Common myeloid progenitor, CD34-positive (primary cell): ENCODE measurements at regions not wholly inside any gene's neighbourhood (a gene's known extent, or its start where the extent isn't known, plus 50 kb on each side); places are given as distances from the start of the nearest gene placed in this dataset.

Experiments used
- CTCF ChIA-PET: fragments of 350-600 bp; sonication (Branson Sonifier 250); formaldehyde crosslinking; loops from one replicate; lab custom pipeline; 2021; ENCODE audit warnings: antibody characterized with exemption; lab: Charles Lee
- POLR2A ChIA-PET: fragments of 350-600 bp; sonication (Branson Sonifier 250); formaldehyde crosslinking; loops from one replicate; lab custom pipeline; 2021; ENCODE audit warnings: antibody characterized with exemption; lab: Charles Lee
- DNase-seq, 3 donors: peaks; one replicate each; pipeline versions ENCODE4 v3.0.0 to v3.0.0-alpha.2; 2013
- H3K27ac ChIP-seq, 2 experiments: 1 replicate in 1 of 2; 2 replicates in 1 of 2; pipeline ENCODE4 v1.7.0; 2013; ENCODE audit warnings: inconsistent platforms in 2 of 2, low read length in 2 of 2, mild to moderate bottlenecking in 2 of 2, low read depth in 1 of 2, moderate library complexity in 1 of 2; ENCODE audit not compliant: severe bottlenecking in 2 of 2, insufficient read depth in 1 of 2, poor library complexity in 1 of 2
- H3K27me3 ChIP-seq, 5 experiments: replicated peaks in 2 of 5; 1 replicate in 3 of 5; 2 replicates in 2 of 5; pipeline versions ENCODE4 v1.6.1 to v1.7.0; 2013; ENCODE audit warnings: low read length in 4 of 5, mild to moderate bottlenecking in 2 of 5, moderate library complexity in 2 of 5, inconsistent platforms in 1 of 5; ENCODE audit not compliant: insufficient read depth in 5 of 5, control insufficient read depth in 4 of 5
- H3K36me3 ChIP-seq, 4 experiments: 1 replicate in 2 of 4; 2 replicates in 2 of 4; pipeline versions ENCODE4 v1.6.1 to v1.7.0; 2013; ENCODE audit warnings: low read length in 3 of 4, control low read depth in 1 of 4, mild to moderate bottlenecking in 1 of 4; ENCODE audit not compliant: control insufficient read depth in 4 of 4, insufficient read depth in 4 of 4
- H3K4me1 ChIP-seq, 4 experiments: 1 replicate in 3 of 4; 2 replicates in 1 of 4; pipeline versions ENCODE4 v1.6.1 to v1.7.1; 2013; ENCODE audit warnings: low read length in 3 of 4, mild to moderate bottlenecking in 3 of 4, control low read depth in 1 of 4, inconsistent platforms in 1 of 4, moderate library complexity in 1 of 4; ENCODE audit not compliant: control insufficient read depth in 4 of 4, insufficient read depth in 4 of 4; ENCODE audit errors: control extremely low read depth in 1 of 4
- H3K4me3 ChIP-seq, 7 experiments: 1 replicate in 4 of 7; 2 replicates in 3 of 7; pipeline versions ENCODE4 v1.5.1 to v1.7.0; 2013; ENCODE audit warnings: mild to moderate bottlenecking in 7 of 7, low read length in 6 of 7, moderate library complexity in 6 of 7, inconsistent platforms in 2 of 7, low read depth in 2 of 7, control low read depth in 1 of 7; ENCODE audit not compliant: insufficient read depth in 4 of 7, control insufficient read depth in 1 of 7; ENCODE audit errors: extremely low read depth in 1 of 7
- H3K9me3 ChIP-seq, 5 experiments: 1 replicate in 4 of 5; 2 replicates in 1 of 5; pipeline versions ENCODE4 v1.6.1 to v1.7.1; 2013; ENCODE audit warnings: low read length in 4 of 5, mild to moderate bottlenecking in 2 of 5, inconsistent platforms in 1 of 5, low read depth in 1 of 5, moderate library complexity in 1 of 5; ENCODE audit not compliant: control insufficient read depth in 4 of 5, insufficient read depth in 2 of 5; ENCODE audit errors: control extremely low read depth in 1 of 5
- WGBS: methylation state at CpG from one replicate; pipeline ENCODE4 v1.1.5; 2013; ENCODE audit not compliant: insufficient coverage; 5-methylcytosine and 5-hydroxymethylcytosine counted together

DNA sequence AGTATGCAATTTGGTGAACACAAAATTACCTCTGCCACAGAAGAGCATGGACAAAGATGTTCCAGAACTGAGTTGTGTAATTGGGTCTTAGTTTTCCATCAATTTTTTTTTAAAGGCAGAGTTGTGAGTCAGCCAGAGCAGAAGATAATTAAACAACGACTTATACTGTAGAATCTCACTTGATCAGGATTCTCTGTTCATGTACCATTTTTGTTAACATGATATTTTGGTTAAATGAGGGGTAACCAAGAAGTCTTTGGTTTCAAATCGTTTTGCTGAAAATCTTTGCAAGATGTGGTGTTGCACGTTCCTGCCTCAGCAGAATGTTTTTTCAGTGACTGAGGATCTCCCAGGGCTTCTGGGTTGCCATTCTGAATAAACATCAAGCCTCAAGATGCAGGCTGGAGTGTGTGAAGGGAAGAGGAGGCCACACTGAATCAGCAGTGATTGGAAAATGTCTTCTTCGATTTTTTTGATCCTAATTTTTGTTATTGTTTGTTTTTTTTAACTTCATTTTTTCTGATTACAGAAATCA is 232.6 kb upstream of the IRX3 start:
- POLR2A ChIA-PET, result no interaction called here
- Histone ChIP-seq H3K4me3 (no peak overlapping the region), H3K4me1 (no peaks in the 10 kb centered on the region), H3K36me3 (no peaks in the 10 kb centered on the region), H3K9me3 (peaks cover 0 to 4% (median 0%) of the 10 kb centered on the region in 5 experiments), H3K27ac (no peak overlapping the region), H3K27me3 (peaks cover 0 to 14% (median 3%) of the 10 kb centered on the region in 5 experiments)
- no peak for DNase-seq
- CTCF ChIA-PET, result no interaction called here
- 90% methylated on average over 3 of the region's 4 CpGs for WGBS

- H3K4me3 ChIP-seq, result no peak overlapping the region
- H3K27me3 ChIP-seq, result peaks cover 0 to 16% (median 3%) of the 10 kb centered on the region in 5 experiments
- H3K27ac ChIP-seq, result no peak overlapping the region
- H3K36me3 ChIP-seq, result no peaks in the 10 kb centered on the region
- H3K4me1 ChIP-seq, result no peaks in the 10 kb centered on the region
- WGBS, result 46% methylated on average over 3 of the region's 6 CpGs
- ChIA-PET CTCF (no interaction called here), POLR2A (no interaction called here)
- no peak for DNase-seq
- peaks cover 0 to 4% (median 0%) of the 10 kb centered on the region in 5 experiments for H3K9me3 ChIP-seq
These were observed 230.6 kb upstream of the IRX3 start for GRCh38 chr16:54517181-54517580.

DNA sequence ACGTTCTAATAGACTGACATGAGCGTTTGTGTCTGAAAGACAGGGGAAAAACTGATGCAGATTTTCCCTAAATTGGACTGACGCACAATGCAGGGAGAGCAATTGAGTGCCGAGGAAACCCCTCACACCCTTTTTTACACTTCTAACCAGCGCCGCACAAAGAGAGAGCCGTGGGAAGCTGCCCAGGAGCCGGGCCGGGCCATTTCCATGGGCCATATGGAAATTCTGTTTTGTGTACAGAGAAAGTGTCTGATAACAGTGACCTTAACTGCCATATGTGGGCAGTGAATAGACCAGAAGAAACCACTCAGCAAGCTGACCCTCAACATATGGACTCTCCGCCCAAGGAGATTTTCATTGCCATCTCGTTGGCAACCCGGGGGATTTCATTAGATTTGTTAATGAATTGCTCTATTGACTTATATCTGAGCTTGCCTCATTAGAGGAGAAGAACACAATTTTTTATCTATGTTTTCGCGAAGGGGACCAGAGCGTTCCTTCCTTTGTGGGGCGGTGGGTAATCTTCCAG is 225.9 kb upstream of the IRX3 start:
- Histone ChIP-seq H3K4me3 (no peak overlapping the region), H3K36me3 (no peaks in the 10 kb centered on the region), H3K27ac (no peak overlapping the region), H3K27me3 (peaks cover 0 to 35% (median 0%) of the 10 kb centered on the region in 5 experiments), H3K4me1 (no peaks in the 10 kb centered on the region), H3K9me3 (no peaks in the 10 kb centered on the region)
- CTCF ChIA-PET, result no interaction called here
- 91% methylated on average over 12 of the region's 16 CpGs for WGBS
- DNase-seq, result no peak
- POLR2A ChIA-PET, result no interaction called here

- no peaks in the 10 kb centered on the region for H3K4me1 ChIP-seq
- 90% methylated on average over 2 of the region's 3 CpGs for WGBS
- peaks cover 0 to 47% (median 7%) of the 10 kb centered on the region in 5 experiments for H3K27me3 ChIP-seq
These were observed 224.7 kb upstream of the IRX3 start for GRCh38 chr16:54511222-54511731.

GRCh38 chr16:54510685-54511221 is 224.2 kb upstream of the IRX3 start:
- no peak overlapping the region for H3K27ac ChIP-seq
- POLR2A ChIA-PET, result no interaction called here
- CTCF ChIA-PET, result no interaction called here
- H3K27me3 ChIP-seq, result peaks cover 0 to 51% (median 7%) of the 10 kb centered on the region in 5 experiments
- 93% methylated on average over 9 of the region's 10 CpGs for WGBS
- H3K36me3 ChIP-seq, result no peaks in the 10 kb centered on the region
- no peaks in the 10 kb centered on the region for H3K4me1 ChIP-seq
- DNase-seq, result no peak
- no peak overlapping the region for H3K4me3 ChIP-seq
- H3K9me3 ChIP-seq, result no peaks in the 10 kb centered on the region

More at GRCh38 chr16:54511222-54511731, 224.7 kb upstream of the IRX3 start:
- CTCF ChIA-PET, result no interaction called here
- no peak overlapping the region for H3K4me3 ChIP-seq
- POLR2A ChIA-PET, result no interaction called here
- no peaks in the 10 kb centered on the region for H3K36me3 ChIP-seq
- no peaks in the 10 kb centered on the region for H3K9me3 ChIP-seq
- no peak for DNase-seq
- no peak overlapping the region for H3K27ac ChIP-seq

GRCh38 chr16:54509456-54509855 is 222.9 kb upstream of the IRX3 start:
- DNase-seq, result no peak
- ChIA-PET POLR2A (no interaction called here), CTCF (no interaction called here)
- Histone ChIP-seq H3K27ac (no peak overlapping the region), H3K27me3 (peaks cover 0 to 63% (median 14%) of the 10 kb centered on the region in 5 experiments), H3K9me3 (no peaks in the 10 kb centered on the region), H3K4me1 (no peaks in the 10 kb centered on the region), H3K36me3 (no peaks in the 10 kb centered on the region), H3K4me3 (no peak overlapping the region)
- WGBS, result 94% methylated on average over 10 of the region's 11 CpGs

DNA sequence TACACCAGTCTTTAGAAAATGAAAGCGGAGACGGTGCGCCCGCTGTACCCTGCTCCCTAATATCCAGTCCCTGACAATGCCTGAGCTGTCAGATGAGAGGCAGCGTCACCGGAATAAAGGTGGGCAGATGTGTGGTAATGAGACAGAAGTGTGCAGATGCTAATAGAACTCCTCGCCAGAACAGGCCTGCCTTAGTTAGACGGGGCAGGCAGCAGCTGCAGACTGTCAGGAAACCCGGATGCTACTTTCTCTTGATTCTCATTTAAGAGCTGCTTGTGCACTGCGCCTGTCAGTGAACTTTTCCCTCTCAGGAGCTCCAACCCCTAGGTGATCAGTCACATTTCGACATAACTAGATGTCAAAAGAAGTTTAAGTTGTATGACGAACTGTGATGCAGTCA is 221.8 kb upstream of the IRX3 start:
- no peak for DNase-seq
- Histone ChIP-seq H3K9me3 (no peaks in the 10 kb centered on the region), H3K27me3 (peaks cover 0 to 64% (median 23%) of the 10 kb centered on the region in 5 experiments), H3K36me3 (no peaks in the 10 kb centered on the region), H3K4me3 (no peak overlapping the region), H3K4me1 (no peaks in the 10 kb centered on the region), H3K27ac (no peak overlapping the region)
- ChIA-PET CTCF (no interaction called here), POLR2A (no interaction called here)
- 93% methylated on average over 11 of the region's 12 CpGs for WGBS
